GM12878 (cell line): ENCODE measurements at regions not wholly inside any gene's neighbourhood (a gene's known extent, or its start where the extent isn't known, plus 50 kb on each side); places are given as distances from the start of the nearest gene placed in this dataset.

Source experiments
- EP300 ChIP-seq, 2 experiments: fragments of 150-350 bp in 1 of 2; IDR thresholded peaks; 2 replicates each; pipeline ENCODE4 v1.6.1; 2011 to 2012; ENCODE audit warnings: low read depth in 2 of 2, low read length in 2 of 2, borderline replicate concordance in 1 of 2, improper control_type of control experiment in 1 of 2, inconsistent platforms in 1 of 2; ENCODE audit not compliant: control insufficient read depth in 1 of 2
- POU2F2 ChIP-seq: IDR thresholded peaks from 3 replicates; pipeline ENCODE4 v1.6.1; 2011; ENCODE audit warnings: low read depth, mild to moderate bottlenecking, low read length, borderline replicate concordance
- SP1 ChIP-seq: IDR thresholded peaks from one replicate; pipeline ENCODE4 v1.6.1; 2011; ENCODE audit warnings: low read depth, low read length
- TF ChIP-seq, protein P1 (sequence below), 3 experiments: IDR thresholded peaks in 2 of 3; conservative IDR thresholded peaks in 1 of 3; 2 replicates each; pipeline ENCODE4 v1.5.1; 2011; ENCODE audit warnings: low read depth in 3 of 3, low read length in 3 of 3, mild to moderate bottlenecking in 3 of 3, control low read depth in 2 of 3, moderate library complexity in 2 of 3, inconsistent platforms in 1 of 3, mixed read lengths in 1 of 3; ENCODE audit not compliant: control insufficient read depth in 2 of 3, insufficient read depth in 1 of 3; ENCODE audit errors: extremely low read depth in 1 of 3

DNA sequence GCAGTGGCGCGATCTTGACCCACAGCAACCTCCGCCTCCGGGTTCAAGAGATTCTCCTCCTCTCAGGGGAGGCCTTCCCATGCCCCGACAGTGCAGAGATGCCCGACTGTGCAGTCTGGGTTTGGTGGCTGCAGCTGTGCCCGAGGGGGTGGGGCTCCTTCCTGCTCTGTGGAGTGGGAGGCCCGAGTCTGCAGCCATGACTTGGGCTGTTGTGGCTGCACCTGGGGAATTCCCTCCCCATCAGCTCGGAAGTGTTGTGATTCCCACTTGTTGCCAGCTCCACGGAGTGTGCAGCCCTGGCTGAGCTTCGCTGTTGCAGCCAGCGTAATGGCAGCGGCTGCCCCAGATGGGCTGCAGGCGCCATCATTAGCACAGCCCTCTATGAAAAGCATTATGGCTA lies 66.4 kb upstream of the SMIM36 start:
- no peak for TF ChIP-seq SP1
- TF ChIP-seq POU2F2: no peak
- TF ChIP-seq, protein P1, sequence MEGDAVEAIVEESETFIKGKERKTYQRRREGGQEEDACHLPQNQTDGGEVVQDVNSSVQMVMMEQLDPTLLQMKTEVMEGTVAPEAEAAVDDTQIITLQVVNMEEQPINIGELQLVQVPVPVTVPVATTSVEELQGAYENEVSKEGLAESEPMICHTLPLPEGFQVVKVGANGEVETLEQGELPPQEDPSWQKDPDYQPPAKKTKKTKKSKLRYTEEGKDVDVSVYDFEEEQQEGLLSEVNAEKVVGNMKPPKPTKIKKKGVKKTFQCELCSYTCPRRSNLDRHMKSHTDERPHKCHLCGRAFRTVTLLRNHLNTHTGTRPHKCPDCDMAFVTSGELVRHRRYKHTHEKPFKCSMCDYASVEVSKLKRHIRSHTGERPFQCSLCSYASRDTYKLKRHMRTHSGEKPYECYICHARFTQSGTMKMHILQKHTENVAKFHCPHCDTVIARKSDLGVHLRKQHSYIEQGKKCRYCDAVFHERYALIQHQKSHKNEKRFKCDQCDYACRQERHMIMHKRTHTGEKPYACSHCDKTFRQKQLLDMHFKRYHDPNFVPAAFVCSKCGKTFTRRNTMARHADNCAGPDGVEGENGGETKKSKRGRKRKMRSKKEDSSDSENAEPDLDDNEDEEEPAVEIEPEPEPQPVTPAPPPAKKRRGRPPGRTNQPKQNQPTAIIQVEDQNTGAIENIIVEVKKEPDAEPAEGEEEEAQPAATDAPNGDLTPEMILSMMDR (IDR thresholded peaks at IDR 0.05 in 2 of 3, conservative IDR thresholded peaks at IDR 0.05 in 1 of 3; ENCODE audit: control insufficient read depth in 2 of 3, extremely low read depth in 1 of 3, insufficient read depth in 1 of 3, low read depth in 3 of 3, low read length in 3 of 3): no peak
- no peak for TF ChIP-seq EP300 (IDR thresholded peaks at IDR 0.05; ENCODE audit: borderline replicate concordance in 1 of 2, control insufficient read depth in 1 of 2, low read depth in 2 of 2, low read length in 2 of 2)
